ENCODE measurements at regions not wholly inside any gene's neighbourhood (a gene's known extent, or its start where the extent isn't known, plus 50 kb on each side); places are given as distances from the start of the nearest gene placed in this dataset.

DNA sequence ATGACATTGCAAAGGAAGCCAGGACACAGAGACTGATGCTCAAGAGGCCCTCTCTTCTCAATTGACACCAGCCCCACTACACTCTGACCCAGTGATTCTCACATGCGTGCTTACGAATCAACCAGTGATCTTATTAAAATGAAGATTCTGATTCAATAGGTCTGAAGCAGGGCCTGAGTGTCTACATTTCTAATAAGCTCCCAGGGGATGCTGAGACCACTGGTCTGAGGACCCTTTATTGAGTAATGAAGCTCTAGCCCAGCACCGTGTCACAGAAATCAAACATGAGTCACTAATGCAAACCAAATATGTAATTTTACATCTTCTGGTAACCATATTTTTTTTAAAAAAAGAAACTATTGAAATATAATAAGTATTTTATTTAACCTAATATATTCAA lies 689.1 kb upstream of the LMCD1 start:
- no peak for TF ChIP-seq CTCF (IDR thresholded peaks at IDR 0.05; ENCODE audit: poor library complexity, severe bottlenecking)
- no peak for TF ChIP-seq EP300 (conservative IDR thresholded peaks at IDR 0.05; ENCODE audit: poor library complexity, severe bottlenecking)
- no peak for TF ChIP-seq TAF1 (IDR thresholded peaks at IDR 0.05; ENCODE audit: low read depth)
- TF ChIP-seq EZH2 (IDR thresholded peaks at IDR 0.05; ENCODE audit: borderline replicate concordance, insufficient read depth, low read length, poor library complexity, severe bottlenecking) = no peak
- no peak for TF ChIP-seq SMC3 (conservative IDR thresholded peaks at IDR 0.05; ENCODE audit: poor library complexity)
- no peak for TF ChIP-seq POLR2AphosphoS5 (IDR thresholded peaks at IDR 0.05)
